Activated CD8-positive, alpha-beta memory T cell treated with anti-CD3 and anti-CD28 coated beads, Interleukin-2, amount 10 ng/mL, durations not matched to agents 7 days and 5 days (primary cell): ENCODE measurements at regions not wholly inside any gene's neighbourhood (a gene's known extent, or its start where the extent isn't known, plus 50 kb on each side); places are given as distances from the start of the nearest gene placed in this dataset.

Experiments used
- ATAC-seq: fragments of 150-1000 bp; cut with Tn5 transposase; one replicate; pipeline ENCODE4 v1.10.0; 2021; ENCODE audit warnings: moderate library complexity
- CTCF ChIA-PET: fragments of 350-600 bp; sonication (Branson Sonifier 250); formaldehyde crosslinking; loops from one replicate; lab custom pipeline; 2021; ENCODE audit warnings: antibody characterized with exemption; lab: Charles Lee
- DNase-seq: peaks from one replicate; pipeline ENCODE4 v3.0.0-alpha.2; 2020
- H3K27ac Mint-ChIP-seq: one replicate; pipeline ENCODE4 v1.8.0; 2021; ENCODE audit warnings: mild to moderate bottlenecking, mixed read lengths
- H3K27me3 Mint-ChIP-seq: one replicate; pipeline ENCODE4 v1.8.0; 2021; ENCODE audit warnings: mixed read lengths
- H3K36me3 Mint-ChIP-seq: one replicate; pipeline ENCODE4 v1.8.0; 2021; ENCODE audit warnings: mild to moderate bottlenecking, mixed read lengths
- H3K4me1 Mint-ChIP-seq: one replicate; pipeline ENCODE4 v1.8.0; 2021; ENCODE audit warnings: mixed read lengths
- H3K4me3 Mint-ChIP-seq: one replicate; pipeline ENCODE4 v1.8.0; 2021; ENCODE audit warnings: mild to moderate bottlenecking, moderate library complexity, mixed read lengths
- H3K9me3 Mint-ChIP-seq: one replicate; pipeline ENCODE4 v1.8.0; 2022; ENCODE audit warnings: low read depth, mixed read lengths

DNA sequence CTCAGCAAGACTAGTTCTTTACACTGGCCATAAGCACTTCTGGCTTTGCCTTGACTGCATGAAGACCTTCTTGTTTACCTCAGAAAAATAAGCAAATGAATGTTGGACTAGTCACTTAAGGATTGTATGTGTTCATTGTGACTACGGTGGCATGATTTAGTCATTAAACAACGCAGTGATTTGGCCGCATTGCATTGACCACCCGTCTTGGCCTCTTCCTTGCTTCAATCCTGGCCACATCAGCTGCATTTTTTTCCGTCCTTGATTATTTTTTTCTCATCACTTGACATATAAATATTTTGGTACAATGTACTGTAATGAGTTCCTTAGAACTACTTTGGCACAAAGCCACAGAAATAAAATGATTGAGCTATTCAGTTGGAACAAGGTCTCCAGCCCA lies 656.2 kb downstream of the RAB28 start:
- Mint-ChIP-seq H3K27me3 (no peaks in the 10 kb centered on the region), H3K27ac (no peak overlapping the region), H3K4me3 (no peak overlapping the region), H3K9me3 (peaks cover 2% of the 10 kb centered on the region), H3K36me3 (no peaks in the 10 kb centered on the region), H3K4me1 (no peaks in the 10 kb centered on the region)
- no peak for ATAC-seq
- CTCF ChIA-PET, result no interaction called here
- DNase-seq, result no peak

DNA sequence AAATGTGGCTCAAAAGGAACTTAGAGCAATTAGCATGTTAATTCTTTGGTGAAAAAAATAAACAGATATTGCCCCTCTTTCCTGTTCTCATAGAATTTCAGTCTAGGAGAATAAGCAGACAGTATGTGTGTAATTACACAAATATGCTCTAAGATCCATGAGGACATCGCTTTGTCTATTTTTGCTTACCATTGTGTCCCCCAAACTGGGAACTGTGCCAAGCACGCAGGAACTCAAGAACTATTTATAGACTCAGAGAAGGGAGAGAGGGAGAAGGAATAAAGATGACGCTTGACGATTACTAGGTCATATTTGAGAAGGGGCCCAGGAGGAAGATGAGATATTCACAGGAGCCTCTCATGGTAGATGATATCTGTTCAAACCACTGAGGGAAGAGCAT lies 692.6 kb downstream of the RAB28 start:
- Mint-ChIP-seq H3K9me3 (peaks cover 3% of the 10 kb centered on the region), H3K27ac (no peak overlapping the region), H3K4me3 (no peak overlapping the region), H3K27me3 (no peaks in the 10 kb centered on the region), H3K36me3 (no peaks in the 10 kb centered on the region), H3K4me1 (no peaks in the 10 kb centered on the region)
- CTCF ChIA-PET, result no interaction called here
- DNase-seq, result no peak
- ATAC-seq, result no peak

- ATAC-seq, result no peak
- H3K9me3 Mint-ChIP-seq, result peaks cover 6% of the 10 kb centered on the region
Observed at GRCh38 chr4:12787261-12787660, 696.9 kb downstream of the RAB28 start.

DNA sequence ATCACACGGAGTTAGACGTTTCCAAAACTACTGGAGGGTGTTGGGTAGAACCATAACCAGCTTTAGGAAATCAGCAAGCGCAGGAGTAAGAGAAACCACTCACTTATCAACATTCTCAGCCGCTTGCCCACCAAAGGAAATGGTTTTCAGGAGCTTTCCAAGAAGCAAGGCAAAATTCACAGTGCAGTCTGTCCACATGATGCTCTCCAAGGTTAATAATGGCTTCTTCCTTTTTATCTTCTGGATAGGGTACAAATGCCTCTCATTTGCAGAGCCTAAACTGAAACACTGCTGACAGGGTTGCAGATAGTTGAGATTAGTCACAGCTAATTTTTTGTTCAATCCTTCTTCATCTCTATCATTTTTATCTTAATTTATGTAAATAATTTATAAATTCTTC lies 705.4 kb downstream of the RAB28 start:
- no peaks in the 10 kb centered on the region for H3K4me1 Mint-ChIP-seq
- ATAC-seq (no peak), DNase-seq (no peak)
- CTCF ChIA-PET, result no interaction called here
- peaks cover 5% of the 10 kb centered on the region for H3K9me3 Mint-ChIP-seq
- H3K27me3 Mint-ChIP-seq, result no peaks in the 10 kb centered on the region
- no peak overlapping the region for H3K4me3 Mint-ChIP-seq
- H3K36me3 Mint-ChIP-seq, result no peaks in the 10 kb centered on the region
- no peak overlapping the region for H3K27ac Mint-ChIP-seq

More at GRCh38 chr4:12787261-12787660, 696.9 kb downstream of the RAB28 start:
- Mint-ChIP-seq H3K36me3 (no peaks in the 10 kb centered on the region), H3K4me3 (no peak overlapping the region), H3K27ac (no peak overlapping the region), H3K27me3 (no peaks in the 10 kb centered on the region), H3K4me1 (no peaks in the 10 kb centered on the region)
- DNase-seq, result no peak
- CTCF ChIA-PET, result no interaction called here

DNA sequence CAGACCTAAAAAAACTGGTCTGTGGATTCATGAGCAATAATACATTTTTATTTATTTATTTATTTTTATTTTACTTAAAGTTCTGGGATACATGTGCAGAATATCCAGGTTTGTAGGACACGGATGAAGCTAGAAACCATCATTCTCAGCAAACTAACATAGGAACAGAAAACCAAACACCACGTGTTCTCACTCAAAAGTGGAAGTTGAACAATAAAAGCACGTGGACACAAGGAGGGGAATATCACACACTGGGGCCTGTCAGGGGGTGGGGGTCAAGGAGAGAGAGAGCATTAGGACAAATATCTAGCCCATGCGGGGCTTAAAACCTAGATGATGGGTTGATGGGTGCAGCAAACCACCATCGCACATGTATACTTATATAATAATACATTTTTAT lies 705.9 kb downstream of the RAB28 start:
- H3K4me3 Mint-ChIP-seq, result no peak overlapping the region
- H3K9me3 Mint-ChIP-seq, result peaks cover 5% of the 10 kb centered on the region
- H3K27me3 Mint-ChIP-seq, result no peaks in the 10 kb centered on the region
- no peak overlapping the region for H3K27ac Mint-ChIP-seq
- DNase-seq, result no peak
- H3K4me1 Mint-ChIP-seq, result no peaks in the 10 kb centered on the region
- no peaks in the 10 kb centered on the region for H3K36me3 Mint-ChIP-seq
- CTCF ChIA-PET, result no interaction called here
- ATAC-seq, result no peak

- CTCF ChIA-PET, result no interaction called here
- ATAC-seq (no peak), DNase-seq (no peak)
- Mint-ChIP-seq H3K27me3 (no peaks in the 10 kb centered on the region), H3K36me3 (no peaks in the 10 kb centered on the region), H3K27ac (no peak overlapping the region), H3K4me3 (no peak overlapping the region), H3K4me1 (no peaks in the 10 kb centered on the region), H3K9me3 (peaks cover 2% of the 10 kb centered on the region)
Observed at GRCh38 chr4:12770351-12770750, 713.8 kb downstream of the RAB28 start.

- H3K9me3 Mint-ChIP-seq, result no peaks in the 10 kb centered on the region
- ATAC-seq, result no peak
- H3K4me1 Mint-ChIP-seq, result no peaks in the 10 kb centered on the region
- CTCF ChIA-PET, result no interaction called here
- DNase-seq, result no peak
- H3K36me3 Mint-ChIP-seq, result no peaks in the 10 kb centered on the region
- no peak overlapping the region for H3K27ac Mint-ChIP-seq
- H3K27me3 Mint-ChIP-seq, result no peaks in the 10 kb centered on the region
- H3K4me3 Mint-ChIP-seq, result no peak overlapping the region
Observed at GRCh38 chr4:12761694-12762093, 722.4 kb downstream of the RAB28 start.

GRCh38 chr4:12747154-12747553 lies 737.0 kb downstream of the RAB28 start:
- Mint-ChIP-seq H3K27me3 (no peaks in the 10 kb centered on the region), H3K4me1 (no peaks in the 10 kb centered on the region), H3K27ac (no peak overlapping the region), H3K4me3 (no peak overlapping the region), H3K9me3 (peaks cover 6% of the 10 kb centered on the region), H3K36me3 (no peaks in the 10 kb centered on the region)
- ATAC-seq (no peak), DNase-seq (no peak)
- CTCF ChIA-PET, result no interaction called here

DNA sequence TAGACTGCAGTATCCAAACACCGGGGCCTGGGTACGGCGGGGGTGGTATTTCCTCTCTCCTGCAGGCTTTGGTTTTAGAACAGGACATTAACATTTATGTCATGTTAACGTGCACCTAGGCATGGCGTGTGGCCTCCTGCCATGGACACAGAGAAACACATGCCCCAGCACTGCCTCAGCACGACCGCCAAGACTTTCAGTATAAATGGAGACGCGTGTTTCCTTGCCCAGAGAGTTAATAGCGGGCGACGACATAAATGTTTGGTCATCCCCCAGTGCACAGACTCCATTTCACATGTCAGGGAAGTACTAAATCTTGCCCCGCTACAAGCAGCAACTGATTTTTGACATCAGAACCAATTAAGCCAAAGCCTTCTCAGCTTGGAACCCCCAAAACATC lies 737.9 kb downstream of the RAB28 start:
- Mint-ChIP-seq H3K4me1 (no peaks in the 10 kb centered on the region), H3K27me3 (no peaks in the 10 kb centered on the region), H3K36me3 (no peaks in the 10 kb centered on the region), H3K9me3 (peaks cover 8% of the 10 kb centered on the region), H3K27ac (no peak overlapping the region), H3K4me3 (no peak overlapping the region)
- DNase-seq (no peak), ATAC-seq (no peak)
- CTCF ChIA-PET, result no interaction called here

GRCh38 chr4:12734586-12734985 lies 749.6 kb downstream of the RAB28 start:
- no peaks in the 10 kb centered on the region for H3K36me3 Mint-ChIP-seq
- CTCF ChIA-PET, result no interaction called here
- H3K4me3 Mint-ChIP-seq, result no peak overlapping the region
- DNase-seq (no peak), ATAC-seq (no peak)
- no peaks in the 10 kb centered on the region for H3K4me1 Mint-ChIP-seq
- no peaks in the 10 kb centered on the region for H3K27me3 Mint-ChIP-seq
- H3K27ac Mint-ChIP-seq, result no peak overlapping the region
- no peaks in the 10 kb centered on the region for H3K9me3 Mint-ChIP-seq

DNA sequence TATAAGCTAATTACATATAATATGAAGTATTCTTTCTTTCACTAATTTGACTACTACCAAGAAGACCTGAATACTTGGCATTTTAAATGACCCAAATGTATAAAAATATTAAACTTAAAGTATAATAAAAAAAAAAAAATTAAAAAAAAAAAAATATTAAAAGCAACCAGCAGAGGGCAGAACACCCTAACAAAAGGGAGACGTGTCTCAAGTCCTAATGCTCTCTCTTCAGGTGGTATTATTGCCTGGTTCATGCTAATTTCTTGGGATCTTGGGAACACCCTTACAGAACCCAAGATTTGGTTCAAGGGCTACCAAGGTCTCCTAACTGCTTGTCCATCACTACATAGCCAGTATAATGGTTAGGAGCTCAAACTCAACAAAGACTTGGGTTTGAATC lies 754.8 kb downstream of the RAB28 start:
- DNase-seq, result no peak
- no peak for ATAC-seq
- H3K27me3 Mint-ChIP-seq, result peaks cover 4% of the 10 kb centered on the region
- no peaks in the 10 kb centered on the region for H3K9me3 Mint-ChIP-seq
- CTCF ChIA-PET, result interaction anchor here (1.0 to 1.5 kb wide), 3 partner anchors 785 to 925 kb away, joined by 3 to 4 read pairs (median 3); no protein-coding TSS in a partner anchor
- H3K36me3 Mint-ChIP-seq, result no peaks in the 10 kb centered on the region
- no peaks in the 10 kb centered on the region for H3K4me1 Mint-ChIP-seq
- H3K27ac Mint-ChIP-seq, result no peak overlapping the region
- no peak overlapping the region for H3K4me3 Mint-ChIP-seq

- ATAC-seq (no peak), DNase-seq (no peak)
- Mint-ChIP-seq H3K27ac (no peak overlapping the region), H3K9me3 (no peaks in the 10 kb centered on the region), H3K36me3 (no peaks in the 10 kb centered on the region), H3K27me3 (peaks cover 8% of the 10 kb centered on the region), H3K4me1 (no peaks in the 10 kb centered on the region), H3K4me3 (no peak overlapping the region)
- CTCF ChIA-PET, result no interaction called here
Observed at GRCh38 chr4:12724510-12724909, 759.6 kb downstream of the RAB28 start.

DNA sequence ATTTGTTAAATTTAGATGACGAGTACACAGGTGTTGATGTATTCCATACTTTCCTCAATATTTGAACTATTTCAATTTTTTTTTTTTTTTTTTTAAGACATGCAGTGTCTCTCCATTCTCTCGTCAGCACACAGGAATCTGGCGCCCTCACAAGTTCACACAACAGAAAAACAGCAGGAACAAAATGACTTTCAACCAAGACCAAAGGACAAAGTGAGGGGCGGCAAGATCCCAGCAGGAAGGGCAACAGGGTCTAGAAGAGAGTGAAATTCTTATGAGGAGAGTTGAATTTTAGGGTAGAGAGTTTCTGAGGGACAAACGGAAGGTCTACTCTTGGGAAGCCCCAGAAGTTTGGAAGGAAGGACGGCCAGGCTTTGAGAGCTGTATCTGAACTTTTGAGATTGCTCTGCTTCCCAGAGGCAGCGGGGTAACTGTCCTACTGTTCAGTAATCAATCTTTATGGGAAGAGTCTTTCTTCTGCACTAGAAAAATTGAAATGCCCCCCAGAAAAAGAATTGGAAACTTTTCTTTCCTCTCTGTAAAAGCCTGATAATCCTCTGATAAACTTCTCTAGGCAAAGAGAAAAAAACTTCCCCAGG lies 760.2 kb downstream of the RAB28 start:
- H3K4me3 Mint-ChIP-seq, result no peak overlapping the region
- H3K27ac Mint-ChIP-seq, result no peak overlapping the region
- CTCF ChIA-PET, result no interaction called here
- no peak for DNase-seq
- peaks cover 8% of the 10 kb centered on the region for H3K27me3 Mint-ChIP-seq
- no peaks in the 10 kb centered on the region for H3K9me3 Mint-ChIP-seq
- no peaks in the 10 kb centered on the region for H3K36me3 Mint-ChIP-seq
- H3K4me1 Mint-ChIP-seq, result no peaks in the 10 kb centered on the region
- no peak for ATAC-seq

DNA sequence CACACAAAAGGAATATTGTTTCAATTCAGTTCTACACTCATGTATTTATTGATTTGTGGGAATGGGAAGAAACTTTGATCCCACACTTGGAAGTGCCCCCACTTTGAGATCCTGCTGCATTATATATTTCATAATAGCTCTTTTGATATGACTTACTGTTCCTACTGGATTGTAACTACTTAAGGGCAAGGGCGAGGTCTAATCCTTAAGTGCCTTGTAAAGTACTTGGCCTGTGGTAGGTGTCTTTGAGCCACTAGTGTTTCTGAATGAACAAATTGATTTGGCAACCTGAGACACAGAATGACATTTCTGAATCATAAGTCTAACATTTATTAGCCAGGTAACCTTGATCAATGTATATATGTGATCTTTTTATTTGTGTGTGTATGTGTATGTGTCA lies 767.2 kb downstream of the RAB28 start:
- CTCF ChIA-PET, result no interaction called here
- Mint-ChIP-seq H3K4me3 (no peak overlapping the region), H3K27me3 (no peaks in the 10 kb centered on the region), H3K36me3 (no peaks in the 10 kb centered on the region), H3K9me3 (no peaks in the 10 kb centered on the region), H3K27ac (no peak overlapping the region), H3K4me1 (no peaks in the 10 kb centered on the region)
- ATAC-seq (no peak), DNase-seq (no peak)
